GM12865 (cell line): ENCODE measurements at regions not wholly inside any gene's neighbourhood (a gene's known extent, or its start where the extent isn't known, plus 50 kb on each side); places are given as distances from the start of the nearest gene placed in this dataset.

Experiments
- DNase-seq: peaks from one replicate; pipeline ENCODE4 v3.0.0; 2010; ENCODE audit warnings: low read depth
- H3K4me3 ChIP-seq: 2 replicates; pipeline ENCODE4 v1.5.1; 2011; ENCODE audit warnings: mild to moderate bottlenecking, low read depth, low read length, control low read depth
- TF ChIP-seq, protein P1 (sequence below): IDR thresholded peaks from 2 replicates; pipeline ENCODE4 v1.5.1; 2011; ENCODE audit warnings: low read length, control low read depth, low read depth, inconsistent platforms; ENCODE audit not compliant: insufficient read depth; ENCODE audit errors: missing control alignments

DNA sequence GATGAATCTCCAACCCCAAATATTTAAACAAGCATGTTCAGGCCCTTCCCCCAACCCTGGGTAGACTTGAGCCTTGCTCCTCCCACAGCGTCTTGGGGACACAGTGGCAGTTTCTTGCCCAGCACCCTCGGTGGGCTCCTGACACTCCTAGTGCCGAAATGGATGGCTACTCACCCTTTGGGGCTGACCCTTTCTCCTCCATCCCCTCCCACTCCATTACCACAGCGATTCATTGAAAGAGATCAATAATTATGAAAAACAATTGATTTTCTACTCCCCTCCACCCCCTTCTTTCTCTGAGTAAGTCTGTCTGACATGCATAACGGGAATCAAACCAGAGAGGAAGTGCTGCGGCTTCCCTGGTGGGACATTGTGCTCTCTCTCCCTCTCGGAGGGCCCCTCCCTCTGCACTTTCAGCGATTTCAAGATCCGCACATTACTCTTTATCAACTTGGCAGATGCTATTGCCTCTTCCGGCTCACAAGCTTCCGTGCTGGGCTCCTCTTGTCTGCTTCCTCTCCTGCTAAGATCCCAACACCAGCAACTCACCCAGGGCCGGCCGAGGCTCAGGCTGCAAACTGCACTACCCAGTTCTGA, 79.0 kb upstream of the PLXNA4 start:
- H3K4me3 ChIP-seq, result no peak overlapping the region
- TF ChIP-seq, protein P1, sequence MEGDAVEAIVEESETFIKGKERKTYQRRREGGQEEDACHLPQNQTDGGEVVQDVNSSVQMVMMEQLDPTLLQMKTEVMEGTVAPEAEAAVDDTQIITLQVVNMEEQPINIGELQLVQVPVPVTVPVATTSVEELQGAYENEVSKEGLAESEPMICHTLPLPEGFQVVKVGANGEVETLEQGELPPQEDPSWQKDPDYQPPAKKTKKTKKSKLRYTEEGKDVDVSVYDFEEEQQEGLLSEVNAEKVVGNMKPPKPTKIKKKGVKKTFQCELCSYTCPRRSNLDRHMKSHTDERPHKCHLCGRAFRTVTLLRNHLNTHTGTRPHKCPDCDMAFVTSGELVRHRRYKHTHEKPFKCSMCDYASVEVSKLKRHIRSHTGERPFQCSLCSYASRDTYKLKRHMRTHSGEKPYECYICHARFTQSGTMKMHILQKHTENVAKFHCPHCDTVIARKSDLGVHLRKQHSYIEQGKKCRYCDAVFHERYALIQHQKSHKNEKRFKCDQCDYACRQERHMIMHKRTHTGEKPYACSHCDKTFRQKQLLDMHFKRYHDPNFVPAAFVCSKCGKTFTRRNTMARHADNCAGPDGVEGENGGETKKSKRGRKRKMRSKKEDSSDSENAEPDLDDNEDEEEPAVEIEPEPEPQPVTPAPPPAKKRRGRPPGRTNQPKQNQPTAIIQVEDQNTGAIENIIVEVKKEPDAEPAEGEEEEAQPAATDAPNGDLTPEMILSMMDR, result no peak
- peak; percentile 7 for DNase-seq

DNA sequence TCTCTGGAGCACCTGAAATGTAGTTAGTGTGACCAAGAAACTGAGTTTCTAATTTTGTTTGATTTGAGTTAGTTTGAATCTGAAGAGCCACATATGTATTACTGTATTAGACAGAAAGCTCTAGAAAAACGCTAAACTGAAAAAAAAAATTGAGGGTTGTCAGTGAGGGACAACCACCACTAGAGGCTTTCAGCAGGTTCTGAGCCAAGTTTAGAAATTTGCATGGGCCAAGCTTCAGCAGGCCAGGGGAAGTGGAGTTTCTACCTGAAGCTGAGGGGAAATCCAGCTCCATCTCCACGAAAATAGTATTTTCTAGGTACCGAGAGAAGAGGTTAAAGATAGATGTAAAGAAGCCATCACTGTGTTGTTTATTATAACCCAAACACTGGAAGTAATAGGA, 77.9 kb upstream of the PLXNA4 start:
- DNase-seq, result peak; percentile 45
- TF ChIP-seq, protein P1, result peak; percentile 39
- no peak overlapping the region for H3K4me3 ChIP-seq

DNA sequence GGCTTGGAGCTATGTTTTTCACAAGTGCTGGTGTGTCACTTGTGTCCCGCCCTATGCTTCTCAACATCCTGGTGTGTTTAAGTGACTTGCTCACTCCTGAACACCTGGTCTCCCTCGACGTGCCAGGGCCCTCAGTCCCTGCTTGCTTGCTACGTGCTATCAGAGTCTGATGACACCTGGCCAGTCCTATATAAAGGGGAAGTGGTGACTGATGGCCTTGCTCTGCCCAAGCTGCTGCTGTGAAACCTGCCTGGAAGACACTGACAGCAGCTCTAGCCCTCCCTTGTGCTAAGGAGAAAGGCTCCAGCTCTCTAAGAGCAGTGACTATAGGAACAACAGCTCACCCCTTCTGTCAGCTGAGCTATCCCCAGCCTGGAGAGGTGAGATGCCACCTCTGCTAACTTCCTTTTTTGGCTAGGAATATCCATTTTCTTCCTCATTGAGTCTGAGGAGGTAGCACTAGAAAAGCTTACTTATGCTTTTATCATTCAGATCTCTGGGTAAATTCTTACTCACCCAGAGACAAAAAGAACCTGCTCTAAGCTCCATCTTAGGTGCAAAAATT, 77.2 kb upstream of the PLXNA4 start:
- TF ChIP-seq, protein P1, result no peak
- peak; percentile 11 for DNase-seq

DNA sequence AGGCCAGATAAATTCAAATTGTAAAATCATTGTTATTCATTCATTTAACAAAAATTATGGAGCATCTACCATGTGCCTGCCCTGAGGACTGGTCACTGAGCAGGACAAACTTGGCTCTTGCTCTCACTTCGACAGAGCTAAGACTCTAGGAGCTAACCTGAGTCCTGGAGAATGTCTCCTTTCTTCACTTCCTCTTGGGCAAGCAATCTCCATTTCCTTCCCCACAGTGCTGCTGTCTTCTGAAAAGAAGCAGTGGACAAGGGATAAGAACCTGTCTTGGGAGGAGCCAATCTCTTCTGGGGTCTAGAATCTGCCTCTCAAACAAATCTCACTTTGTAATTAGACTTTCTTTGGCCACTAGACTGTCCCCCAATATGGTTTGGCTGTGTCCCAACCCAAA, 76.2 kb upstream of the PLXNA4 start:
- no peak overlapping the region for H3K4me3 ChIP-seq
- TF ChIP-seq, protein P1, result no peak
- no peak for DNase-seq

More for the DNA sequence above, 77.2 kb upstream of the PLXNA4 start:
- no peak overlapping the region for H3K4me3 ChIP-seq

DNA sequence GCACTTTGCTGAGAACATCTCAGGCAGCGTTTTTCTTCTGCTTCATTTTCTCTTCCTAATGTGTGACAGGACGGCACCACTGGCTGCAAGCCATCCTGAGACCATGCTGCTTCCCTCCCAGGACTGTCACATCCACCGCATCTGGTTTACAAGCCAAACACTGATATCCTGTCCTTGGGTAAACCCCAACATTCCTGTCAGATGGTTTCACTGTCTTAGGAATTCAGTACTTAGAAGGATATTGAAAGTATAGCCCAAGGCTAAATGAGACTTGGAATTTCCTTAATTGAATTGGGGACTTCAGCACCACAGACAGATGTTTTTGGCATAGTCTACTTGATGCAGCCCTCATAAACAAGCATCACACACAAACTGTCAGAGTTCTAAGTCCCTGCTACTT, 74.2 kb upstream of the PLXNA4 start:
- no peak for DNase-seq
- TF ChIP-seq, protein P1, result no peak
- no peak overlapping the region for H3K4me3 ChIP-seq

DNA sequence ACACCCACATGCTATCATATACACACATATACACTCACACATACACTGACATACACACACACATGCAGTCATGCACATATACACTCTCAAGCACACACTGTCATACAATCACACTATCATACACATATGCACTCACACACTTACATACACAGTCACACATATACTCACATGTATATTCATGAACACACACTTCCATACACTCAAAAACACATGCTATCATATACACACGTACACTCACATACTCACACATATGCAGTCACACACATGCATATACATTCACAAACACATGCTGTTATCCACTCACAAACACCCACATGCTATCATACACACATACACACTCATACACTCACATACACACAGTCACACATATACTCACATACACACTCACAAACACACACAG, 71.0 kb upstream of the PLXNA4 start:
- no peak for DNase-seq
- H3K4me3 ChIP-seq, result no peak overlapping the region
- TF ChIP-seq, protein P1, result no peak

DNA sequence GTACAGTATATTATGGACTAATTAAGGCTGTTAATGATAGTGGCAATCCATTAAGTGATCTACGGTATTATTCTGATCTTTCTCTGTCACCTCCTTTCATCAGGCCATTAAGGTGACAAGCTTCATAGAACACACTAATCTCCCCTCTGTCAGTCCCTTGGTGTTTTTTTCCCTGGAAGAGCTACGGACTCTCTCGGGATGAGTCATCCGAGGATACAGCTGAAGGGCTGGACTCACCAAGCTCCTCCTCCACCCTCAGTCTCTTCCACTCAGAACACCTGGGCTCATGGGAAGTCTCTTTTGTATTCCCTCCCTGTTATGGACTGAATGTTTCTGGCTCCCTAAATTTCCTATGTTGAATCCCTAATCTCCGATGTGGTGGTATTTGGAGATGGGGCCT, 69.8 kb upstream of the PLXNA4 start:
- H3K4me3 ChIP-seq, result no peak overlapping the region
- no peak for DNase-seq
- TF ChIP-seq, protein P1, result no peak
